ENCODE measurements at regions not wholly inside any gene's neighbourhood (a gene's known extent, or its start where the extent isn't known, plus 50 kb on each side); places are given as distances from the start of the nearest gene placed in this dataset.

- DNase-seq (ENCODE audit: low read depth), result no peak
Measured at GRCh38 chr4:178037459-178038214, 595.4 kb upstream of the AGA start.

DNA sequence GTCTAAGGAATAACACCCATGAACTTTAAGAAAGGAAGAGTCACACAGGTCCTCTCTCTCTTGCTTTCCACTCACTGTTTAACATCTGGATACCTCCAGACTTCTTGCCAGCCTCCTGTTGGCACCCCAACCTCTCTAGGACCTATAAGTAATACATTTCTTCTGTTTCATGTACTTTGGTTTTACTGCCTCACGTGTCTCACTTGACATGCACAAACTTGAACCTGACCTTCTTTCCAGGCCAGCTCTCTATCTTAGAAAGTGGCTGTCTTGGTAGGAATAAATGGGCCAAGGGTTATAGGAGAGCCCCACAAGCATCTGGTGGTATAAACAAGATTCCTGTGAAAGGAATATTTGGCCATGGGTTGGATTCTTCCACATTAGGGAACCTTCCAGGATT, 614.8 kb upstream of the AGA start:
- DNase-seq (ENCODE audit: low read depth), result no peak

GRCh38 chr4:178063568-178063967, 621.3 kb upstream of the AGA start:
- no peak for DNase-seq (ENCODE audit: low read depth)

- no peak for DNase-seq (ENCODE audit: low read depth)
Measured at GRCh38 chr4:178066338-178066941, 624.2 kb upstream of the AGA start.

DNA sequence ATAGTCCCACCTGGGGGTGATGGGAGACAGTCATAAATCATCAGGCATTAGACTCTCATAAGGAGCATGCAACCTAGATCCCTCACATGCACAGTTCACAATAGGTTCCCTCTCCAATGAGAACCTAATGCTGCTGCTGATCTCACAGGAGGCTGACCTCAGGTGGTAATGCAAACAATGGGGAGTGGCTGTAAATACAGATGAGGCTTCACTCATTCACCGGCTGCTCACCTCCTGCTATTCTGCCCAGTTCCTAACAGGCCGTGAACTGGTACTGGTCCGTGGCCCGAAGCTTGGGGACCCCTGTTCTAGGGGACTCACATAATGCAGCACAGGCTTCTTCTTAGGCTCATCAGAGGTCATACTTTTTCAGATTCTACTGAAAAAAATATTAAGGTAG, 625.9 kb upstream of the AGA start:
- DNase-seq (ENCODE audit: low read depth), result no peak

DNA sequence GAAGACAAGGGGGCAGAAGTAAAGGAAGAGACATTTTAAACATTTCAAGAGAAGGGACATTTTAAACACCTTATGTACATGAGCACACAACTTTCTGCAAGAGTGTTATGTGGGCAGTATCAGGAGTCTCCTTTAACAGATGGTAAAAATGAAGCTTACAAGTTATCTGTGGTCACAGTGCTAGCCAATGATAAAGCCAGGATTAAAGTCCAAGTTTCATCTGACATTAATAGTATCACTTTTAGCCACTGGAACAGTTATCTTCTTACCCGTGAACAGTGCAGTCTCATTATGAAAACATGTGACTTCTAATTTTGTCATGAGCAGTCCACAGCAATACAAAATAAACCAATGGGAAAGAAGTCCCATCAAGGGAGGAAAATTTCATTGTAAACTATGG, 627.9 kb upstream of the AGA start:
- no peak for DNase-seq (ENCODE audit: low read depth)

DNA sequence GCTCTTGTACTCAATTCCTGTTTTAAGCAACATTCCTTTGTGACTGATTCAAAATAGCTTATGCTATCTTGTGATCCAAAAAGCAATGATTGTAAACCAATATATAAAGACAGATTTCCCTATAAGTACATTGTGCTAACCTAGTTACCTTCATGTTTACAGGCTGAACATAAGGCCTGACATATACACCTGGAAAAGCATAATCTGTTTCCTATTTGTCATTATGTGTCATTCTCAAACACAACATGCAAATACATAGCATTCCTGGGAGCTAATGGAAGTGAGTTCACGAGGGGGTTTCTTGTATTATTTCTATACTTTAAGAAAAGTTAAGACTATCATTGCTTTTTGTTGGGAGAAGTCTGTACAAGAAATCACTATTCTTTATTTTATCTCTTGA, 638.1 kb upstream of the AGA start:
- peak; percentile 40 for DNase-seq (ENCODE audit: low read depth)

DNA sequence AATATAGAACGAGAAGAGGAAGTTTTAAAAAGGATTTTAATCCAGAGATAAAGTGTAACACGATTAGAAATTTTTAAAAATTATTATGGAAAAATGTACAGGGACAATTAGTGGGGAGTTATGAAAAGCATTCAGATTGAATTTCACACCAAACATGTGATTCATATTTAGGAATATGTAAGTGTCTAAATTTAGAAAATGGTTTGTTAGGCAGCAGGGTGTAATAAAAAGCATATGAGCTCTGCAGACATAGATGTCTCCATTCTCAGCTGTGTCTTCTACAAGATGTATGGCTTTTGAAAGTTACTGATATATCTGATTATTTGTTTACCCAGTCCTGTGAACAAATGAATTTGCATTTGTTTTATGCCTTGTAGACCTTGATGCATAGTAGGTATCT, 638.9 kb upstream of the AGA start:
- DNase-seq (ENCODE audit: low read depth), result no peak

DNA sequence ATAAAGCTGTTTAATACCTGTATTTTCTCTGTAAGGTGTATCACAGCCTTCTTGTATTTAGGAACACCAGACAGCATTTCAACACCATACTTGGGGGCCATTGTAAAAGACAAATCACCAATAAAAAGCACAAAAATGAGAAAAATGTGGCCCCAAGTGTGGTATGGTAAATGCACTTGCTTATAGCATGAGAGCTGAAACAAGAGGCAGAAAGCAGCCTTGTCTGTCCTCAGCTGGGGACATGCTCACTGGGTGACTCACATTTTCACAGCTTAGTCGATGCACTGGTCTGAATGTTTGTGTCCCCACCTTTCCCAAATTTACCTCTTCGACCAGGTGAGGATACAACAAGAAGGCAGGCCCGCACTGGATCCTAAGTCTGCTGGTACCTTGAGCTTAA, 639.7 kb upstream of the AGA start:
- DNase-seq (ENCODE audit: low read depth), result no peak

DNA sequence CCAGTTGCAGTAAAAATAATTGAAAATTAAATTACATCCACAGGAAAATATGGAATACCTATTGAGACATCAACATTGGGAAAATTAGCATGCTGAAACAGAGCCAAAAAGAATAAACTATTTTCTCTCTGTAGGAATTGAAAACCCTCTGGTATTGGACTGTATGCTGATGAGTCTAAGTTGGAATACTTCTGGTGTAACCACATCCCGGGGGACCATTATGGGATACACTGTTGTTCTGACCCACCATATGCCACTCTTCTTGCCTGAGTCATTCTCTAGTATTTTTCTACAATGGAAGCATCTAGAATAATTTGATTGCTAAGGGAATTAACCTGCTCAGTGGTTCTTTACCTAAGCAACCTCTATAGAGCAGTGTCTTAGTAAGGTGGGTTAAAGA, 640.7 kb upstream of the AGA start:
- no peak for DNase-seq (ENCODE audit: low read depth)

DNA sequence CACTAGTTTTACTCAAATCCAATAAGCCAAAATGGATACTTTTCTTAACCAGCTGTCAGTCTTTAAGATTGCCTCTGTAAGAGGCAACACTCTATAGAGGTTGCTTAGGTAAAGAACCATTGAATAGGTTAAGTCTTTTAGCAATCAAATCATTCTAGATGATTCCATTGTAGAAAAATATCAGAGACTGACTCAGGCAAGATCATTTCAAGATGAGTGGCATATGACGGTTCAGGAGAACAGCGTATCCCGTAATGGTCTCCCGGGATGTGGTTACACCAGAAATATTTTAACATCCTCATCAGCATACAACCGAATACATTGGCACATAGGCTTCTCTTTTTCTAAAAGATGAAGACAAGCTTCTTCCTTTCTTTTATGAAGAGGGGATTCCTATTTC, 641.7 kb upstream of the AGA start:
- DNase-seq (ENCODE audit: low read depth), result no peak

- peak; percentile 42 for DNase-seq (ENCODE audit: low read depth)
Measured at GRCh38 chr4:178086320-178086719, 644.1 kb upstream of the AGA start.

- no peak for DNase-seq (ENCODE audit: low read depth)
Measured at GRCh38 chr4:178090640-178091411, 648.6 kb upstream of the AGA start.

DNA sequence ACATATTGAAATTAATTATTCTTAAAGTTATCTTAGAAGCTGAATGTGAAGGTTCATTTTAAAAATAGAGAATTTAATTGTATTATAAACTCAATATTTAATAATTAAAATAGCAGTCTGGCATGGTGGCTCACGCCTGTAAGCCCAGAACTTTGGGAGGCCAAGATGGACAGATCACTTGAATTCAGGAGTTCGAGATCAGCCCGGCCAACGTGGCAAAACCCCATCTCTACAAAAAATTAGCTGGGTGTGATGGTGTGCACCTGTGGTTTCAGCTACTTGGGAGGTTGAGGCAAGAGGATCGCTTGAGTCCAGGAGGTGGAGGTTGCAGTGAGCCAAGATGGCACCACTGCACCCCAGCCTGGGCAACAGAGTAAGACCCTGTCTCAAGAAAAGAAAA, 659.9 kb upstream of the AGA start:
- no peak for DNase-seq (ENCODE audit: low read depth)

DNA sequence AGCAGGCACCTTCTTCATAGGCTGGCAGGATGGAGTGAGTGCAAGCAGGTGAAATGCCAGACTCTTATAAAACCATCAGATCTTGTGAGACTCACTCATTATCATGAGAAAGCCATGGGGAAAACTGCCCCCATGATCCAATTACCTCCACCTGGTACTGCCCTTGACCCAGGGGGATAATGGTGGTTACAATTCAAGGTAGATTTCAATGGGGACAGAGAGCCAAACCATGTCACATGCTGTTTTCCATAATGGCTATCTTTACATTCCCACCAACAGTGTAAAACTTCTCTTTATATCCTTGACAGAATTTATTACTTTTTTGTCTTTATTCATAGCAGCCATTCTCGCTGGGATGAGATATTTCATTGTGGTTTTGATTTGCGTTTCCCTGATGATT, 663.0 kb upstream of the AGA start:
- DNase-seq (ENCODE audit: low read depth), result no peak

- DNase-seq (ENCODE audit: low read depth), result no peak
Measured at GRCh38 chr4:178136736-178137345, 694.6 kb upstream of the AGA start.

- DNase-seq (ENCODE audit: low read depth), result no peak
Measured at GRCh38 chr4:178137732-178138471, 695.7 kb upstream of the AGA start.

GRCh38 chr4:178138491-178138890, 696.3 kb upstream of the AGA start:
- DNase-seq (ENCODE audit: low read depth), result no peak

- no peak for DNase-seq (ENCODE audit: low read depth)
Measured at GRCh38 chr4:178140326-178140915, 698.2 kb upstream of the AGA start.

DNA sequence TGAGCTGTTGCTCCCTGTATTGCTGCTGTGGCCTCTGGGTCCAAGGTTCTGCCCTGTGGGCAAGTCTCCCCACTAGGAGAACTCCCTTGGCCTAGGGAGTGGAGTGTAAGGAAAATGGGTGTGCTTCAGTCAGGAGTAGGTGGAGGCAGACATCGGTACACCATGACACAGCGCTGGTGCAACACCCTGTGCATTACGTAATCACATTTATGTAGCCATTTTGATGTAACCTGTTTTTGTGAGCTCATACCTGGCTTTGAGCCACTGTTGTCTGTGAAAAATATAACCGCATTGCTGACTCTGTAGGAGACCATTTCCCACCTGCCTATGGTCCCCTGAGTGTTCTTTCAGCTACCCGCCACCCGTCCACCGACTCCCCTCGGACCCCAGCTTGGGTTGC, 700.5 kb upstream of the AGA start:
- DNase-seq (ENCODE audit: low read depth), result no peak

GRCh38 chr4:178148106-178148505, 705.9 kb upstream of the AGA start:
- peak; percentile 6 for DNase-seq (ENCODE audit: low read depth)

Measured in ELR (cell line).